H7 (cell line): ENCODE measurements at regions not wholly inside any gene's neighbourhood (a gene's known extent, or its start where the extent isn't known, plus 50 kb on each side); places are given as distances from the start of the nearest gene placed in this dataset.
"Not testable (repeated sequence)": the region's sequence is repeated elsewhere in the genome, so short reads cannot be mapped to it uniquely, and the experiment has no call there.

Experiments used
- DNase-seq: peaks from one replicate; pipeline ENCODE4 v3.0.0; 2012
- H3K27me3 ChIP-seq: 2 replicates; pipeline ENCODE4 v1.6.0; 2011; ENCODE audit warnings: mild to moderate bottlenecking, low read length; ENCODE audit not compliant: control insufficient read depth, insufficient read depth
- H3K36me3 ChIP-seq: replicated peaks from 2 replicates; pipeline ENCODE4 v1.5.1; 2011; ENCODE audit warnings: low read length; ENCODE audit not compliant: control insufficient read depth, insufficient read depth
- H3K4me3 ChIP-seq: 2 replicates; pipeline ENCODE4 v1.5.1; 2011; ENCODE audit warnings: low read depth, mild to moderate bottlenecking, control low read depth, low read length, moderate library complexity; ENCODE audit not compliant: insufficient read depth

- H3K27me3 ChIP-seq, DNase-seq, H3K4me3 ChIP-seq, H3K36me3 ChIP-seq: not testable (repeated sequence)
Observed at GRCh38 chr20:6658909-6659308, 108.6 kb upstream of the BMP2 start.

GRCh38 chr20:6657904-6658303, 109.6 kb upstream of the BMP2 start:
- Histone ChIP-seq H3K4me3 (no peak overlapping the region), H3K27me3 (no peaks in the 10 kb centered on the region), H3K36me3 (no peaks in the 10 kb centered on the region)
- DNase-seq: no peak

GRCh38 chr20:6657111-6657510, 110.4 kb upstream of the BMP2 start:
- no peaks in the 10 kb centered on the region for H3K27me3 ChIP-seq
- no peak overlapping the region for H3K4me3 ChIP-seq
- no peak for DNase-seq
- no peaks in the 10 kb centered on the region for H3K36me3 ChIP-seq

GRCh38 chr20:6654513-6655252, 112.8 kb upstream of the BMP2 start:
- DNase-seq: no peak
- H3K4me3 ChIP-seq: no peak overlapping the region
- no peaks in the 10 kb centered on the region for H3K27me3 ChIP-seq
- H3K36me3 ChIP-seq: no peaks in the 10 kb centered on the region

- DNase-seq: no peak
- no peak overlapping the region for H3K4me3 ChIP-seq
- H3K36me3 ChIP-seq: no peaks in the 10 kb centered on the region
- H3K27me3 ChIP-seq: no peaks in the 10 kb centered on the region
Observed at GRCh38 chr20:6651561-6651960, 115.9 kb upstream of the BMP2 start.

- DNase-seq: no peak
- no peaks in the 10 kb centered on the region for H3K27me3 ChIP-seq
- no peak overlapping the region for H3K4me3 ChIP-seq
- H3K36me3 ChIP-seq: no peaks in the 10 kb centered on the region
Observed at GRCh38 chr20:6651016-6651415, 116.5 kb upstream of the BMP2 start.

GRCh38 chr20:6646021-6646636, 121.4 kb upstream of the BMP2 start:
- Histone ChIP-seq H3K36me3 (no peaks in the 10 kb centered on the region), H3K4me3 (no peak overlapping the region), H3K27me3 (no peaks in the 10 kb centered on the region)
- DNase-seq: no peak

GRCh38 chr20:6644813-6645628, 122.5 kb upstream of the BMP2 start:
- Histone ChIP-seq H3K4me3 (no peak overlapping the region), H3K27me3 (no peaks in the 10 kb centered on the region), H3K36me3 (no peaks in the 10 kb centered on the region)
- DNase-seq: no peak

- DNase-seq: no peak
- H3K27me3 ChIP-seq: no peaks in the 10 kb centered on the region
- no peaks in the 10 kb centered on the region for H3K36me3 ChIP-seq
- H3K4me3 ChIP-seq: no peak overlapping the region
Observed at GRCh38 chr20:6641012-6641411, 126.5 kb upstream of the BMP2 start.

- Histone ChIP-seq H3K36me3 (no peaks in the 10 kb centered on the region), H3K27me3 (no peaks in the 10 kb centered on the region), H3K4me3 (no peak overlapping the region)
- DNase-seq: peak; percentile 1
Observed at GRCh38 chr20:6637160-6637579, 130.3 kb upstream of the BMP2 start.

GRCh38 chr20:6636209-6637159, 131.0 kb upstream of the BMP2 start:
- peak; percentile 6 for DNase-seq
- Histone ChIP-seq H3K36me3 (no peaks in the 10 kb centered on the region), H3K27me3 (no peaks in the 10 kb centered on the region), H3K4me3 (no peak overlapping the region)

GRCh38 chr20:6635034-6635736, 132.3 kb upstream of the BMP2 start:
- no peak overlapping the region for H3K4me3 ChIP-seq
- no peaks in the 10 kb centered on the region for H3K36me3 ChIP-seq
- H3K27me3 ChIP-seq: no peaks in the 10 kb centered on the region
- DNase-seq: no peak

- Histone ChIP-seq H3K36me3 (no peaks in the 10 kb centered on the region), H3K27me3 (no peaks in the 10 kb centered on the region), H3K4me3 (no peak overlapping the region)
- no peak for DNase-seq
Observed at GRCh38 chr20:6632187-6632586, 135.3 kb upstream of the BMP2 start.

- Histone ChIP-seq H3K27me3 (no peaks in the 10 kb centered on the region), H3K4me3 (no peak overlapping the region), H3K36me3 (no peaks in the 10 kb centered on the region)
- DNase-seq: no peak
Observed at GRCh38 chr20:6630514-6630913, 137.0 kb upstream of the BMP2 start.
